Chondrocyte (in vitro differentiated cells): ENCODE measurements at regions not wholly inside any gene's neighbourhood (a gene's known extent, or its start where the extent isn't known, plus 50 kb on each side); places are given as distances from the start of the nearest gene placed in this dataset.
A peak's percentile ranks its signal among the peaks of the same experiment; 100 is the strongest.

Source experiments
- DNase-seq: peaks from one replicate; pipeline ENCODE4 v3.0.0; 2021; ENCODE audit warnings: mixed read lengths, low spot score
- H3K27ac Mint-ChIP-seq: one replicate; pipeline ENCODE4 v1.8.0; 2021; ENCODE audit warnings: mild to moderate bottlenecking, moderate library complexity, mixed read lengths; ENCODE audit not compliant: unreplicated experiment
- H3K27me3 Mint-ChIP-seq: 2 replicates; pipeline ENCODE4 v1.8.0; 2021; ENCODE audit warnings: low read depth, mixed read lengths
- H3K36me3 Mint-ChIP-seq: 2 replicates; pipeline ENCODE4 v1.8.0; 2021; ENCODE audit warnings: low read depth, mixed read lengths
- H3K4me1 Mint-ChIP-seq: 2 replicates; pipeline ENCODE4 v1.8.0; 2021; ENCODE audit warnings: low read depth, mild to moderate bottlenecking, mixed read lengths
- H3K4me3 Mint-ChIP-seq: one replicate; pipeline ENCODE4 v1.8.0; 2021; ENCODE audit warnings: mild to moderate bottlenecking, moderate library complexity, mixed read lengths; ENCODE audit not compliant: unreplicated experiment
- H3K9me3 Mint-ChIP-seq: 2 replicates; pipeline ENCODE4 v1.8.0; 2021; ENCODE audit warnings: low read depth, mixed read lengths
- TF ChIP-seq, protein P1 (sequence below): fragments of 200-600 bp; sonication (generic); IDR thresholded peaks from 2 replicates; pipeline ENCODE4 v1.5.0; 2021; ENCODE audit warnings: antibody characterized with exemption, mild to moderate bottlenecking, moderate library complexity

DNA sequence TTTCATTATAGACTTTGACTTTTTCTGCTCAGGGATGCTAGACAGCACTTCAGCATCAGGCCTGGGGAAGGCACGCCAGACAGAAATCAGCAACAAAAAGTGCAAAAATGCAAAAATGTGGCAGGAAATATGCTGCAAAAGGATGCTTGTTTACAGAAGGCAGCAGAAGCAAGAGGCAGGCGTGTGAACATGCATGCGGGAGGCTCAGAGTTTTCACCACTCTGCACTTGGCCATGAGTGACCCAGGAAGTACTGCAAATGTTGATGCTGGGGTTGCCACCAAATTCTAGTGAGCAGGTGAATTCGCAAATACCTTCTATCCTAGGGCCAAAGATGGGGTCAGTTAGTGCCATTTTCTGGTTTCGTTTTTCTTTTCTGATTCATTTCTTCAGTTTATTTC is 55.5 kb upstream of the ALKAL2 start:
- peaks cover 27% of the 10 kb centered on the region for H3K4me1 Mint-ChIP-seq
- H3K9me3 Mint-ChIP-seq = peaks cover 33% of the 10 kb centered on the region
- H3K4me3 Mint-ChIP-seq = no peak overlapping the region
- TF ChIP-seq, protein P1, sequence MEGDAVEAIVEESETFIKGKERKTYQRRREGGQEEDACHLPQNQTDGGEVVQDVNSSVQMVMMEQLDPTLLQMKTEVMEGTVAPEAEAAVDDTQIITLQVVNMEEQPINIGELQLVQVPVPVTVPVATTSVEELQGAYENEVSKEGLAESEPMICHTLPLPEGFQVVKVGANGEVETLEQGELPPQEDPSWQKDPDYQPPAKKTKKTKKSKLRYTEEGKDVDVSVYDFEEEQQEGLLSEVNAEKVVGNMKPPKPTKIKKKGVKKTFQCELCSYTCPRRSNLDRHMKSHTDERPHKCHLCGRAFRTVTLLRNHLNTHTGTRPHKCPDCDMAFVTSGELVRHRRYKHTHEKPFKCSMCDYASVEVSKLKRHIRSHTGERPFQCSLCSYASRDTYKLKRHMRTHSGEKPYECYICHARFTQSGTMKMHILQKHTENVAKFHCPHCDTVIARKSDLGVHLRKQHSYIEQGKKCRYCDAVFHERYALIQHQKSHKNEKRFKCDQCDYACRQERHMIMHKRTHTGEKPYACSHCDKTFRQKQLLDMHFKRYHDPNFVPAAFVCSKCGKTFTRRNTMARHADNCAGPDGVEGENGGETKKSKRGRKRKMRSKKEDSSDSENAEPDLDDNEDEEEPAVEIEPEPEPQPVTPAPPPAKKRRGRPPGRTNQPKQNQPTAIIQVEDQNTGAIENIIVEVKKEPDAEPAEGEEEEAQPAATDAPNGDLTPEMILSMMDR = no peak
- no peaks in the 10 kb centered on the region for H3K27me3 Mint-ChIP-seq
- no peak for DNase-seq
- no peak overlapping the region for H3K27ac Mint-ChIP-seq
- peaks cover 18% of the 10 kb centered on the region for H3K36me3 Mint-ChIP-seq

DNA sequence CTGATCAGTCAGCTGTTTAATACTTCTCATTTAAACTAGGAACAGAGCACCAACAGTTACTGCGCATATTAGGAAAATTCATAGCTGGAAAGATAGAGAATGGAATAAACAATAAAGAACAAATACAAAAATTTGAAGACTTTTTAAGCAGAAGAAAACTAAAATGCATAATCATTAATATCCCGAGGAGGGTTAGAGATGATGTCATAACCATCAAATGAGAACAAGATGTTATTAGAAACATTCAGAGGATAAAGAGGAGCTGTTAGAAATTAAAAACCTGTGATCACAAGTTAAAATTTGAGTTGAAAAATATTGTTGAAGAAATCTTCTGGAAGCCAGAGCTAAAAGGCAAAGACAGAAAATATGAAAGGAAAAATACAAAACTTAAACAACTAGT is 54.0 kb upstream of the ALKAL2 start:
- Mint-ChIP-seq H3K27ac (no peak overlapping the region), H3K4me1 (peaks cover 20% of the 10 kb centered on the region), H3K9me3 (peaks cover 45% of the 10 kb centered on the region), H3K4me3 (peak overlapping the region; percentile 1), H3K27me3 (no peaks in the 10 kb centered on the region), H3K36me3 (peaks cover 28% of the 10 kb centered on the region)
- no peak for DNase-seq
- TF ChIP-seq, protein P1 = no peak

DNA sequence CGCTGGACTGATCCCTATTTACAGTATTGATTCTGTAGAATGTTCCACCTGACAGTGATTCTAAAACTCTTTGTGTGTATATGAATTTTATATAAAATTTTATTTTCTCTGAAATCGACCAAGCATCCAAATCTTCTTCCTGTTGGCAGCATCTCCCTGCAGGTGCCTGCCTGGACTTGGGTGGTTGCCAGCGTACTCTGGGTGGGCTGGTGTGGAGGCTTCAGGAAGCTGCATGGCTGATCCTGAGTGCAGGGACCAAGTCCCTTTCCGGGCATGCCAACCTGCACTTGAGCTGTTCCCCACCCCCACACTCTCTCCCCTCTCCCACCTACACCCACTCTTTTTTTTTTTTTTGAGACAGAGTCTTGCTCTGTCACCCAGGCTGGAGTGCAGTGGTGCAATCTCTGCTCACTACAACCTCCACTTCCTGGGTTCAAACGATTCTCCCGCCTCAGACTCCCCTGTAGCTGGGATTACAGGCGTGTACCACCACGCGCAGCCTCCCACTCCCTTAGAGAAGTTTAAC is 53.2 kb upstream of the ALKAL2 start:
- H3K36me3 Mint-ChIP-seq = peaks cover 33% of the 10 kb centered on the region
- H3K27me3 Mint-ChIP-seq = no peaks in the 10 kb centered on the region
- no peak for DNase-seq
- peak overlapping the region; percentile 1 for H3K4me3 Mint-ChIP-seq
- H3K9me3 Mint-ChIP-seq = peaks cover 47% of the 10 kb centered on the region
- H3K27ac Mint-ChIP-seq = no peak overlapping the region
- H3K4me1 Mint-ChIP-seq = peaks cover 15% of the 10 kb centered on the region
- TF ChIP-seq, protein P1 = no peak
